GM12891 (cell line): ENCODE measurements at regions not wholly inside any gene's neighbourhood (a gene's known extent, or its start where the extent isn't known, plus 50 kb on each side); places are given as distances from the start of the nearest gene placed in this dataset.

ENCODE experiments used
- PAX5 ChIP-seq: IDR thresholded peaks from 2 replicates; pipeline ENCODE4 v1.6.1; 2011; ENCODE audit warnings: low read length, moderate library complexity, mild to moderate bottlenecking; ENCODE audit not compliant: insufficient read depth, severe bottlenecking
- POLR2A ChIP-seq: IDR thresholded peaks from 2 replicates; pipeline ENCODE4 v1.6.1; 2011; ENCODE audit warnings: low read depth, low read length, control low read depth
- POLR2AphosphoS5 ChIP-seq: IDR thresholded peaks from 2 replicates; pipeline ENCODE4 v1.6.1; 2011; ENCODE audit warnings: low read depth, low read length, control low read depth
- POU2F2 ChIP-seq: IDR thresholded peaks from 2 replicates; pipeline ENCODE4 v1.6.1; 2011; ENCODE audit warnings: low read depth, mild to moderate bottlenecking, control low read depth, low read length, moderate library complexity
- TAF1 ChIP-seq: IDR thresholded peaks from 2 replicates; pipeline ENCODE4 v1.6.1; 2011; ENCODE audit warnings: low read depth, low read length, control low read depth

DNA sequence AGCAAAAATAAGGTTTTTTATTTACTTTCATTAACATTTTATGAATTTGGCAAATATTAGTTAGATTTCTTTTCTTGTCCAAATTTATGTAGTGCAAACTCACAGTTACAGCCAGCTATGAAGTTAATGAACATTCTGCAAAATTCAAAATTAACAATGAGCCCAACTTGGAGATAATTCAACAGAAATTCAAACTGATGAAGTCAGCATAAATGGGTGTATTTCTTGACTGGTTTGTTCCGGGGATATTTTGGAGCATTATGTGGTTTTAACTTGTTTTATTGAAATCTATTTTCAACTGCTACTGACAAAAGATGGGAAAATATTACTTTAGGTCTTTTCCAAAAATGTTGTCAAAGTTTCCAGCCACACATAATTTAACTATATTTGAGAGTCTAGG is 807.9 kb downstream of the CDH8 start:
- no peak for TF ChIP-seq POLR2A
- TF ChIP-seq POLR2AphosphoS5 = no peak
- no peak for TF ChIP-seq TAF1
- TF ChIP-seq PAX5 = no peak
- TF ChIP-seq POU2F2 = no peak
